ENCODE measurements at regions not wholly inside any gene's neighbourhood (a gene's known extent, or its start where the extent isn't known, plus 50 kb on each side); places are given as distances from the start of the nearest gene placed in this dataset.

GRCh38 chr7:51639661-51640334, 323.2 kb upstream of the COBL start:
- TF ChIP-seq CEBPB (IDR thresholded peaks at IDR 0.05) (no peak), YY1 (IDR thresholded peaks at IDR 0.05; ENCODE audit: low read depth) (no peak), MAX (IDR thresholded peaks at IDR 0.05) (no peak), EGR1 (IDR thresholded peaks at IDR 0.05) (no peak), TAF1 (IDR thresholded peaks at IDR 0.05; ENCODE audit: low read depth) (no peak), EP300 (IDR thresholded peaks at IDR 0.05; ENCODE audit: borderline replicate concordance) (no peak), RAD21 (IDR thresholded peaks at IDR 0.05; ENCODE audit: low read depth) (no peak), FOXM1 (IDR thresholded peaks at IDR 0.05; ENCODE audit: borderline replicate concordance, low read depth) (no peak), TEAD4 (IDR thresholded peaks at IDR 0.05) (no peak), REST (IDR thresholded peaks at IDR 0.05; ENCODE audit: low read depth) (no peak)

Measured in Ishikawa (cell line).